DND-41 (cell line): ENCODE measurements at regions not wholly inside any gene's neighbourhood (a gene's known extent, or its start where the extent isn't known, plus 50 kb on each side); places are given as distances from the start of the nearest gene placed in this dataset.

ENCODE experiments used
- ATAC-seq: fragments of 200-7000 bp; cut with Tn5 transposase; 3 replicates; pipeline ENCODE4 v1.9.1; 2021; ENCODE audit warnings: low read depth; ENCODE audit not compliant: insufficient read depth
- DNase-seq: peaks from one replicate; pipeline ENCODE4 v3.0.0-alpha.2; 2020
- H2AFZ ChIP-seq: 2 replicates; pipeline ENCODE4 v1.6.0; 2012; ENCODE audit warnings: low read depth, low read length
- H3K27ac ChIP-seq: 2 replicates; pipeline ENCODE4 v1.5.1; 2012; ENCODE audit warnings: low read length, inconsistent platforms
- H3K27me3 ChIP-seq: fragments of 200-600 bp; sonication (generic); 2 replicates; pipeline ENCODE4 v1.6.0; 2012; ENCODE audit warnings: low read length, mild to moderate bottlenecking, inconsistent platforms; ENCODE audit not compliant: insufficient read depth, poor library complexity
- H3K36me3 ChIP-seq: 2 replicates; pipeline ENCODE4 v1.5.1; 2012; ENCODE audit warnings: low read length, inconsistent platforms; ENCODE audit not compliant: insufficient read depth
- H3K4me1 ChIP-seq: 2 replicates; pipeline ENCODE4 v1.5.1; 2012; ENCODE audit warnings: mild to moderate bottlenecking, low read length; ENCODE audit not compliant: insufficient read depth
- H3K4me2 ChIP-seq: 2 replicates; pipeline ENCODE4 v1.6.0; 2012; ENCODE audit warnings: mild to moderate bottlenecking, moderate library complexity, low read length, inconsistent platforms; ENCODE audit not compliant: insufficient read depth
- H3K4me3 ChIP-seq, 2 experiments: fragments of 200-600 bp in 1 of 2; shearing (Covaris generic) in 1 of 2; 2 replicates each; pipeline ENCODE4 v1.5.1; 2012 to 2016; ENCODE audit warnings: inconsistent platforms in 2 of 2, low read length in 2 of 2, mild to moderate bottlenecking in 2 of 2, low read depth in 1 of 2, moderate library complexity in 1 of 2
- H3K79me2 ChIP-seq: 2 replicates; pipeline ENCODE4 v1.6.0; 2012; ENCODE audit warnings: low read length, inconsistent platforms; ENCODE audit not compliant: insufficient read depth
- H3K9ac ChIP-seq: 2 replicates; pipeline ENCODE4 v1.6.0; 2012; ENCODE audit warnings: low read depth, mild to moderate bottlenecking, inconsistent platforms, low read length, moderate library complexity
- H3K9me3 ChIP-seq: 2 replicates; pipeline ENCODE4 v1.5.1; 2012; ENCODE audit warnings: low read length, moderate library complexity, mild to moderate bottlenecking, inconsistent platforms; ENCODE audit not compliant: insufficient read depth, severe bottlenecking
- H4K20me1 ChIP-seq: 2 replicates; pipeline ENCODE4 v1.6.0; 2012; ENCODE audit warnings: low read length; ENCODE audit not compliant: insufficient read depth
- EZH2 ChIP-seq: IDR thresholded peaks from 3 replicates; pipeline ENCODE4 v1.6.1; 2012; ENCODE audit warnings: borderline replicate concordance, low read depth, mild to moderate bottlenecking, moderate library complexity, low read length, inconsistent platforms; ENCODE audit not compliant: severe bottlenecking
- TF ChIP-seq, protein P1 (sequence below): IDR thresholded peaks from 2 replicates; pipeline ENCODE4 v1.5.1; 2012; ENCODE audit warnings: borderline replicate concordance, low read length, moderate library complexity, mild to moderate bottlenecking; ENCODE audit not compliant: poor library complexity, severe bottlenecking; ENCODE audit errors: extremely low read depth

DNA sequence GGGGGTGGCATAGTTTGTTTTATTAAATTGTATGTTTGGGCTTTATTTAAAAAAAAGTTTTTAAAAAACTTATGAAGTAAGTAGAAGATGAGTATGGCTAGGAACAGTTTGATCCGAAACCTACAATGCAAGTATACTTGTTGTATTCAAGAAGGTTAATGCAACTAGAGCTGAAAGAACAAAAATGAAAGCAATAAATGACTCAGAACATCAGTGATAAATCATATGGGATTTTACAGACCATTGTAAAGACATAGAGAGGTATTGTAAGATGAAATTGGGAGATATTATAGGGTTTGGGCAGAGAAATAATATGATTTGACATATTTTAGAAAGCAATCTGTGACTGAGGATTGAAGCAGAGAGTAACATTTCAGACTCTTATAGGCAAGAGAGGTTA is 1135.3 kb downstream of the SLITRK5 start:
- H2AFZ ChIP-seq: no peak overlapping the region
- H3K4me2 ChIP-seq: no peak overlapping the region
- H4K20me1 ChIP-seq: no peaks in the 10 kb centered on the region
- H3K36me3 ChIP-seq: no peaks in the 10 kb centered on the region
- no peaks in the 10 kb centered on the region for H3K9me3 ChIP-seq
- TF ChIP-seq, protein P1, sequence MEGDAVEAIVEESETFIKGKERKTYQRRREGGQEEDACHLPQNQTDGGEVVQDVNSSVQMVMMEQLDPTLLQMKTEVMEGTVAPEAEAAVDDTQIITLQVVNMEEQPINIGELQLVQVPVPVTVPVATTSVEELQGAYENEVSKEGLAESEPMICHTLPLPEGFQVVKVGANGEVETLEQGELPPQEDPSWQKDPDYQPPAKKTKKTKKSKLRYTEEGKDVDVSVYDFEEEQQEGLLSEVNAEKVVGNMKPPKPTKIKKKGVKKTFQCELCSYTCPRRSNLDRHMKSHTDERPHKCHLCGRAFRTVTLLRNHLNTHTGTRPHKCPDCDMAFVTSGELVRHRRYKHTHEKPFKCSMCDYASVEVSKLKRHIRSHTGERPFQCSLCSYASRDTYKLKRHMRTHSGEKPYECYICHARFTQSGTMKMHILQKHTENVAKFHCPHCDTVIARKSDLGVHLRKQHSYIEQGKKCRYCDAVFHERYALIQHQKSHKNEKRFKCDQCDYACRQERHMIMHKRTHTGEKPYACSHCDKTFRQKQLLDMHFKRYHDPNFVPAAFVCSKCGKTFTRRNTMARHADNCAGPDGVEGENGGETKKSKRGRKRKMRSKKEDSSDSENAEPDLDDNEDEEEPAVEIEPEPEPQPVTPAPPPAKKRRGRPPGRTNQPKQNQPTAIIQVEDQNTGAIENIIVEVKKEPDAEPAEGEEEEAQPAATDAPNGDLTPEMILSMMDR: no peak
- no peak for TF ChIP-seq EZH2
- DNase-seq (no peak), ATAC-seq (no peak)
- no peaks in the 10 kb centered on the region for H3K4me1 ChIP-seq
- H3K27ac ChIP-seq: no peak overlapping the region
- H3K4me3 ChIP-seq: no peak overlapping the region
- H3K9ac ChIP-seq: no peak overlapping the region
- no peaks in the 10 kb centered on the region for H3K79me2 ChIP-seq
- no peaks in the 10 kb centered on the region for H3K27me3 ChIP-seq

- H3K4me2 ChIP-seq: no peak overlapping the region
- DNase-seq (no peak), ATAC-seq (no peak)
- peaks cover 4% of the 10 kb centered on the region; the same call in 1 of the 2 replicates for H3K4me1 ChIP-seq
- H3K9ac ChIP-seq: no peak overlapping the region
- no peaks in the 10 kb centered on the region for H3K27me3 ChIP-seq
- no peaks in the 10 kb centered on the region for H3K36me3 ChIP-seq
- no peak overlapping the region for H3K27ac ChIP-seq
- TF ChIP-seq, protein P1: no peak
- no peak overlapping the region for H2AFZ ChIP-seq
- no peaks in the 10 kb centered on the region for H3K79me2 ChIP-seq
- H3K4me3 ChIP-seq: no peak overlapping the region
- no peaks in the 10 kb centered on the region for H3K9me3 ChIP-seq
- no peaks in the 10 kb centered on the region for H4K20me1 ChIP-seq
These were observed 1146.4 kb downstream of the SLITRK5 start for GRCh38 chr13:88817560-88817959.

DNA sequence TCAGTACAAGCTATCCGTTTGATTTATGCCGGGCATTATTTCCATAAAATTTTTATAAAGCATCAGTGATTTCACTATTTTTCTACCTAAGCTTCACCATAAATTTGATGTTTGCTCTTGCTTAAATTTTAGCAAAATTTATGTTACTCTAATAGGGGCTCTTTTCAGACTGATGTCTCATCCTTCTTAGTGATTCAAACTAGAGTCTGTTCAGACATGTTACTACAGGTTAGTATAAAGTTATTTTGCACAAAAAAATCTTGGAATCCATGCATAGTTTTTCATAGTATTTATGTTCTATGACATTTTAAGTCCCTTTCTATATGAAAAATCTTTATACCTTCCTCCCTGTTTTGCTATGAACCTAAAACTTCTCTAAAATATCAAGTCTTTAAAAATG is 1151.9 kb downstream of the SLITRK5 start:
- Histone ChIP-seq H2AFZ (no peak overlapping the region), H3K27me3 (no peaks in the 10 kb centered on the region), H3K9me3 (no peaks in the 10 kb centered on the region), H3K9ac (no peak overlapping the region), H3K4me2 (no peak overlapping the region), H3K36me3 (no peaks in the 10 kb centered on the region), H3K27ac (no peak overlapping the region), H3K4me3 (no peak overlapping the region), H3K4me1 (no peaks in the 10 kb centered on the region), H3K79me2 (no peaks in the 10 kb centered on the region), H4K20me1 (no peaks in the 10 kb centered on the region)
- TF ChIP-seq, protein P1: no peak
- no peak for TF ChIP-seq EZH2
- DNase-seq (no peak), ATAC-seq (no peak)

DNA sequence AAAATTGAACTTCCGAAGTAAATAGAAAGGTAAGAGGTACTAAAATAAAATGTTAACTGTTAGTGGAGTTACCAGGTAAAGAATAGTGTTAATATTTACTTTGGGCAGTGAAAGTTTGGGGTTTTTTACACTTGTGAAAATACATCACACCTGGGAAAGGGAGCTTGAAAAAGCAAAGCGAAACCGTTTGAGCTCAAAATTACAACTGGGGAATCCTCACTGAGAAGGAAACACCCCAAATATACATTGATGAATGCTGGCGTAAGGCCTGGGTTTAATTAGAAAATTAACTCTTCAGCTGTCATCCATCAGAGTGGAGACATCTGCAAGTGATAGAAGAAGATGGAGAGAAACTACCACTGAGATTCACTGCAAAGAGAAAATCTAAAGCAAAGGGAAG is 1153.0 kb downstream of the SLITRK5 start:
- no peaks in the 10 kb centered on the region for H3K27me3 ChIP-seq
- no peak overlapping the region for H3K4me2 ChIP-seq
- H2AFZ ChIP-seq: no peak overlapping the region
- no peak overlapping the region for H3K9ac ChIP-seq
- no peak overlapping the region for H3K27ac ChIP-seq
- H3K36me3 ChIP-seq: no peaks in the 10 kb centered on the region
- H3K9me3 ChIP-seq: no peaks in the 10 kb centered on the region
- TF ChIP-seq EZH2: no peak
- TF ChIP-seq, protein P1: no peak
- H4K20me1 ChIP-seq: no peaks in the 10 kb centered on the region
- DNase-seq: no peak
- no peak overlapping the region for H3K4me3 ChIP-seq
- H3K4me1 ChIP-seq: no peaks in the 10 kb centered on the region
- no peak for ATAC-seq
- no peaks in the 10 kb centered on the region for H3K79me2 ChIP-seq
